ENCODE measurements at regions not wholly inside any gene's neighbourhood (a gene's known extent, or its start where the extent isn't known, plus 50 kb on each side); places are given as distances from the start of the nearest gene placed in this dataset.

- no peak for TF ChIP-seq CTCF (IDR thresholded peaks at IDR 0.05)
- TF ChIP-seq POLR2AphosphoS5 (IDR thresholded peaks at IDR 0.05; ENCODE audit: low read depth, low read length) = no peak
- no peak for TF ChIP-seq REST (IDR thresholded peaks at IDR 0.05; ENCODE audit: insufficient read depth in 1 of 2, low read depth in 2 of 2, low read length in 1 of 2)
- no peak for TF ChIP-seq SIN3A (IDR thresholded peaks at IDR 0.05; ENCODE audit: borderline replicate concordance, insufficient read depth, low read depth, low read length)
Observed at GRCh38 chr20:61099806-61100205, 152.3 kb upstream of the CDH4 start.

All from Panc1 (cell line).